Glomerular visceral epithelial cell (primary cell): ENCODE measurements at regions not wholly inside any gene's neighbourhood (a gene's known extent, or its start where the extent isn't known, plus 50 kb on each side); places are given as distances from the start of the nearest gene placed in this dataset.

Experiments
- DNase-seq: peaks from one replicate; pipeline ENCODE4 v3.0.0-alpha.2; 2016; ENCODE audit errors: extremely low spot score

DNA sequence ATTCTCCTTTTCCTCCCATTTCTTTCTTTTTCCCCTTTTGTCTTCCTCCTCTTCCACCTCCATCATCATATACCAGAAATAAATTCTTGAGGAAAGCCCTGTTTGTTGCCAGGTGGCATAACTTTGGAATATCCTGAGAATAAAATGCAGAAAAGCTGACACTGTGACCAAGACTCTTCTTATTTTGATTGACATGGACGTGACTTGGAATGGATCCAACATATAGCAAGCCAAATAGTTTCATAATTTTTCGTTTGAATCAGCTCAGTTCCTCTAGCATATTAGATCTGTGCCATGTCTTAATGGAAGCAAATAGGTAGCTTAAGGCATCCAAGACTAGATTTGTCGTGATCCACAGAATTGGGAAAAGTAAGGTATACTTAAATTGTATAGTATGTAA lies 354.7 kb upstream of the FIGN start:
- no peak for DNase-seq

GRCh38 chr2:164084066-164084465 lies 348.3 kb upstream of the FIGN start:
- DNase-seq = no peak

- no peak for DNase-seq
Observed at GRCh38 chr2:164080486-164080885, 344.7 kb upstream of the FIGN start.

DNA sequence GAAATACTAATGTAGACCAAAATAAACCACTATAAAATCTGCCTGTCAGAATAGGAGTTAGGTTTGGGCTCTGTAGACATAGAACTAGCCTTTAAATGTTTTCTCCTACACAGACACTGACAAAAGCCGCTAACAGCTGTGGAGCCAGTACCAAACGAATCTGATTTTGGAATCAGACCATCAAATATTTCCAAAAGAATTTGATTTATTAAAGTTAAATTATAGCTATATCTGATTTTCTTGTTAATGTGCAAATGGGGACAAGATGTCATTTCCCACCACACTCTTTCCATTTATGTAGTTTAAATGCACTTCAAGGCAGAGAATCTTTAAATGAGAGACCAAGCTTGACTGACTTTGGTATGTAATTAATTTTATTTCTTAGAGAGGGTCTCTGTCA lies 343.4 kb upstream of the FIGN start:
- no peak for DNase-seq

DNA sequence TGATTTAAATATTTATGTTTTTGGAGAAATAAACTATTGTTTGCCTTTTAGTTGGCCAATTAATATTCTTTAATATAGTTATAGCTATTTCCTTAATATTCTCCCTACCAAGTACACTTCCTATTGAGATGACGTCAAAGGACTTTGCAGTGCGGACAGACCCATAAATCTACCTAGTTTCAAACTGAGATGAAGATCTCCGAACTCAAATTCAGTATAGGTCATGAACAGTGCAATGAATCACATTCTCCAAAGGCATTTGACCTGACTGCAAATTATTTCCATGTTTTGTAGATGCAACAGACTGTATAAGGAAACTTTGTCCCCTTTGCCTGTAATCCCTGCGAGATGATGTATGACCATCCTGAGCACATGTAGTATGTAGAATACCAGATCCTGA lies 342.6 kb upstream of the FIGN start:
- DNase-seq = no peak

DNA sequence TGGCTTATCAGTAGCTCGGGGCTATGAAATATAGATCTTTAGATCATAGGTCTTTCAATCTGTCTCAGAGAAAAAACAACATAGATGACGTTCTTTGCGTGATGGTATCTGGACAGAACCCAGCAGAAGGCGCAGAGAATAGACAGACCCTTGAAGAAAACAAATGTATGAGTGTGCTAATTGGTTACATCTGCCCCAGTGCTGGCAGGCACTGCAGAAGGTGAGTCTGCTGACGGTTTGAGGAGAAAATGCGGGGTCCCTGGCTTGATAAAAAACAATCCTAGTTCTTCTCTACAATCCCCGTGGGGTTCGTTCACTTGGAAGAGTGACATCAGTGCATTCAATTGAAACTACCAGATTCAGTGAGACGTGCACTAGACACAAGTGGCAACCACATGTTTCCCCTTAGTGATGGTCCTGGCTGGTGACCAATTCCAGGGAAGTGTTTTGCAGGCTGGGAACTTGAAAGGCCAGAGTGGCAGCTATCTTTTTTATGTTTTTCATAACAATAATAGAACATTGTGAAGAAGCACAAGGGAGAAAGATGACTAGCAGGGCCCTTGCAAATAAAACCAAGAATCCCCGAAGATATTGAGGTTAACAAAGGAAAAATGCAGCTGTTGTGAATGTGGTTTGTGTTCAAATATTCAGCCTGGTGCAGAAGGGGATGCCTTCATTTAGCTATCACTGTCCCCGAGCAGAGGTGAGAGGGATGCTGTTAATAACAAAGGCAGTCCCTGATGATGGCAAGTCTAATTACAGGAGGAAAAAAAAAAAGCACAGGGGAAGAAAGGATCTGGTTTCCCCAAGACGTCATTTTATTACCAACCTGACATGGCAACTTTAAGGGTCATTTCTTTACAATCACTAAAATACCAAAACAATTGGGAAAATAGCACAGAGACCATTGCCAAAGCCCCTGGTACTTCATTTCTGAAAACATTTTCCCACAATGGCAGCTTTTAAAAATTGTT lies 337.6 kb upstream of the FIGN start:
- peak; percentile 52 for DNase-seq

- no peak for DNase-seq
Observed at GRCh38 chr2:164069540-164069939, 333.7 kb upstream of the FIGN start.

DNA sequence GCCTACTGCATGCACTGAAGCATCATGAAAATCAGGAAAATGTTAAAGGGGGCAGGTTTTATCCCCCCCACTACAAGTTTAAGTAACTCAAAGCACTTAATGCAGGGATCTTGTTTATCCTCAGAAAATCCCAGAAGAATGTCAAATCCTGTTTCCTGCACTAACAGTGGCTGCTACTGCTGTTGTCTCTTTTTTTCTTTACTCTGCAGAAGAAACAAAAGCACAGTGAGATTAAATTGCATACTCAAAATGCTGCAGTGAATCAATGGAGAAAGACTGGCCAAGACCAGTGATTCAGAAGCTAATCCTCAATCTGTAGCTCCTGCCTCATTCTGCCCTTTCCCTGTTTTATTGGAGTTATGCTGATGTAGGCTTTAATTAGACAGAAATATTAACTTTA lies 332.3 kb upstream of the FIGN start:
- no peak for DNase-seq

DNA sequence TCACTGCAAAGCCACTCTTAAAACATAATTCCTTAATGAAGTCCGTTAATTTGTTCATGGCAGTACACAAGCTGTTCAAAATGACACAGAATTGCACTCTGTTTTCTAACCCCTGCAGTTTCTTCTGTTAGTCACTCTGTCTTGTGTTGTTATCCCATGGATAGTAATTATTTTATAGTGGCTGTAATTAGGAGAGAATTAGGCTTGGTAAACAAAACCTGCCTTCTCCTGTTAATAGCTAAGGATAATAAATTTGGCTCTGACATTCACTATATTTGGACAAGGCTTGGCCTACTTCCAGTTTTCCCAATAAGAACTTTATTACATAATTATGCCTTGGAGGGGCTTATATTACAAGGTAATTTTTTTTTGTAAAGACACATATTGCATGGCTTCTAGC lies 330.3 kb upstream of the FIGN start:
- no peak for DNase-seq

DNA sequence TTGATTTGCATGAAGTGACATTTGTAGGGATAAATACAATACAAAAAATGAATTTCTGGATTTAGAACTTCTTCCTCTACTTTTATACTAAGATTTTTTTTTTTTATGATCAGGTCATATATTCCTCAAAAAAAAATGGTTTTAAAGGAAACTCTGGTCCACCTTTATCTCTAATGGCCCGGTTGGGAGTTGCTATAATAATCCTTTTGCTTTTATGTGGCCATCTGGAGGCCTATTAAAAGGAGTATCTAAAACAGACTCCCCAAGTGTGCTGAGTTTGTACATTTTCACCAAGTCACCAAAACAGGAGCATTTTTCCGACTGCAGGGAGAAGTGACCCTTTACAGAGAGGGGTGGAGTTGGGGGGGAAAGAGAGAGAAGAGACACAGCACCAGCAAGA lies 329.2 kb upstream of the FIGN start:
- no peak for DNase-seq

DNA sequence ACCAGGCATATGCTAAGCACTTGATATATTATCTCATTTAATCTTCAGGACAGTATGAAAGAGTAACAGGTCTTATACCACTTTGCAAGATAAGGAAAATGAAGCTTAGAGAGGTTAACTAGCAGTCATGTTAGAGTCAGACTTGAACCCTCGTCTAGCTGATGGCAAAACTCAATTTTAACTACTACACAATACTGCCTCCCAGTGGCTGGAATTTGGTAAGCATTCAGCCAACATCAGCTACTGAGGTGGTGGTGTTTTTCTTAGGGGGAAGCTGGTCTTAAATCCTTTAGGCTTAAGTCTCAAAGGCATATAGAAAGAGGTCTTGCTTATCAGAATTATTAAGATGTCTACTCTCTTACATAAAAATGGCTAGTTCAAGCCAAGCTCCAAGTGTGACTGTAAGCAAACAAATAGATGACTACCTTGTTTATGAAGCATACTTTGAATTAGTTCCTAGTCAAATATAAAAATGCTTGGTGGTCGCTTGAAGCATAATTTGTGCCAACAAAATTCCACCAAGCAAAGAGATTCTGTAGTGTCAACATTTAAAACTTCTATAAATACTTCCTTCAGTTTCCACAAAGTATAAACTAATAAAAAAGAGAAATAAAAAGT lies 325.4 kb upstream of the FIGN start:
- DNase-seq = peak; percentile 44

DNA sequence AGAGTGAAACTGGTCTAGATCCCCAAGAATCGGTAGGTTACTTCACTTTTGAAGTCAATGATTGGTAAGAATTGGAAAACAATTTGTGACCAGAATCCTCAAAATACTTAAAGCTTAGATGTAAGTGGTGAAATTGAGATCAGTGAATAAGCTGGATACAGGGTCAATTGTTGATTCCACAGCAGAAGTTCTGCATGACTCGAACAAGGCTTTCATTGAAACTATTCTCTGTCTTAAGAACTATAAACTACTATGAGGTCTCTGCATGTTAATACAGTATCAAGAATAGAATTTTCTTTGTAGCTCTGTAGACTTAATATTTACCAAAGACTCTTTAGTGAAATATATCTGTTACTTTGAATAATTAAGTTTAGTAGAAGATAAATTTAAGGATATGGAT lies 324.2 kb upstream of the FIGN start:
- no peak for DNase-seq

GRCh38 chr2:164055623-164056022 lies 319.8 kb upstream of the FIGN start:
- no peak for DNase-seq

DNA sequence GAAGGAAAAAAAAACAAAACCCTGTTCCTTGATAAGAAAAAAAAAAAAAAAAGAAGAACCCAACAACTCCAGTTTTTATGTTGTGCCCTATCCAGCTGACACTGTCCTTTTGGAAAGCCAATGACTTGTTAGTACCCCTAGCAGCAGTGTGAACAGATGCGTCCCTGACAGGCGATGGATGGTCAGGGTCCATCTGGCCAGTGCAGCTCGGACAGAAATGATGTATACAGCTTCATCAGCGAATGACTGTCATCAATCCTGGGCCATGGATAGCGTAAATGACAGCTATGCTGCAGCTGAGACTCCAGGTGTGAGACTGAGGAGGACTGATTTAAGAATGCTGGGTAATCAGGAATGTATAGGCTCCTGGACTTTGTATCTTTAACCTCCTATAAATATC lies 318.8 kb upstream of the FIGN start:
- DNase-seq = no peak

GRCh38 chr2:164053021-164053420 lies 317.2 kb upstream of the FIGN start:
- no peak for DNase-seq

DNA sequence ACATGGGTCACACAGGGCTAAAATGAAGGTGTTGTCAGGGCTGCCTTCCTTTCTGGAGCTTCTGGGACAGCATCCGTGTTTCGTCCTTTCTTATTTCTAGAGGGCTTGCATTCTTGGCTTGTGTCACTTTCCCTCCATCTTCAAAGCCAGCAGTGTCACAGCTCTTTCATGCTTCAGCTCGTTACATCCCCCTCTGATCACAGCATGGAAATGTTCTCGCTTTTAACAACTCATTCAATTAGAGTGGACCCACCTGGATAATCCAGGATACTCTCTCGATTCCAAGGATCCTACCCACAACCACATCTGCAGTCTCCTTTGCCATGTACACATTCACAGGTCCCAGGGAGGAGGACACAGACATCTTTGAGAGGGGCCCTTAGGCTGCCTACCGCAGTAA lies 316.2 kb upstream of the FIGN start:
- DNase-seq = no peak

DNA sequence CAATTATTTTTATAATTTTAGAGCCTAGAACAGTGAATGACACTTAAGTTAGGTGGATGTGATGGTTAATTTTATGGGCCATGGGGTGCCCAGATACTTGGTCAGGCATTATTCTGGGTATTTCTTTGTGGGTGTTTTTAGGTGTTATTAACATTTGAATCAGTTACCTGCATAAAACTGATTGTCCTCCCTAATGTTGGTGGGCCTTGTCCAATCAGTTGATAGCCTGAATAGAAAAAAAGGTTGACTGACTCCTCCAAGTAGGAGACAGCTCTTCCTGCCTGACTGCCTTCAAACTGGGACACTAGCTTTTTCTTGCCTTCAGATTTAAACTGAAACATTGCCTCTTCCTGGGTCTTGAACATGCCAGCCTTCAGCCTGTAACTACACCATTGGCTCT lies 312.9 kb upstream of the FIGN start:
- no peak for DNase-seq

- peak; percentile 12 for DNase-seq
Observed at GRCh38 chr2:164046040-164046439, 310.2 kb upstream of the FIGN start.

- DNase-seq = no peak
Observed at GRCh38 chr2:164044622-164045021, 308.8 kb upstream of the FIGN start.

- DNase-seq = no peak
Observed at GRCh38 chr2:164039270-164039669, 303.5 kb upstream of the FIGN start.

DNA sequence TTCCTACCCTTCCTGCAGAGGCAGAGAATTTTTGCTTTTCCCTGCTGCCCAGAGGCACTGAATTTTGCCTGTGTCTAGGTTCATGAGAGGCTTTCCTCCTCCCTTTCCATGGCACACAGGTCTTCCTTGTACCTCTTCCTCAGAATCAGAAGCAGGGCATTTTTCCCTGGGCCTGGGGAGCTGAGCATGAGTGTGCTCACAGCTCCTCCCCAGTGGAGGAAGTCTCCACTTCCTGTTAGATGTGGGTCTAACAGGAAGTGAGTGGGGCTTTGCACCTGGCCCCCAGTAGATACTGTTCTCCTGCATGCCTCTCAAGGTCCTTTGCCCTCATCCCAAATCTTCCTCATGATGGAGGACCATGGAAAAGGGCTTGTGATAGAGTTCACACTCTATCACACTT lies 297.2 kb upstream of the FIGN start:
- no peak for DNase-seq

DNA sequence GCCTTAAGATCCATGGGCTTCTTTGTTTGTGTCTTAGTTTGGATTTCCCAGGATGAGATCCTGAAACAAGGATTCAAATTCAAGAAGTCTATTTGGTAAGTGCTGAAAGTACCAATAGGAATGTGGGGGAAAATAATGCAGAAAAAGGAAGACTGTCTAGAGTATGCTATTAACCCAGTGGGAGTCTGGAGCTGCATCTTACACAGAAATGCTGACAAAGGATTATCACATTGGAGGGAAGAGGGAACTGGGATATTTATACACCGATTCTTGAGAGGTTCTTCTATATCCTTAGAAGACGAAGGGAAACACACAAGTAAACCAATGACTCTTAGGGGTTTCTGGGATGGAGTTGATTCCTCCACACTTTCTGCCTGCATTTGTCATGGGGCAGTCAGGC lies 294.8 kb upstream of the FIGN start:
- DNase-seq = no peak

- DNase-seq = peak; percentile 22
Observed at GRCh38 chr2:164028814-164029534, 293.2 kb upstream of the FIGN start.
